Coronary artery (tissue), 2 donors: ENCODE measurements at regions not wholly inside any gene's neighbourhood (a gene's known extent, or its start where the extent isn't known, plus 50 kb on each side); places are given as distances from the start of the nearest gene placed in this dataset.

Experiments used
- DNase-seq: peaks from one replicate; pipeline ENCODE4 v3.0.0-alpha.2; 2017; ENCODE audit warnings: low spot score
- H3K27ac ChIP-seq, 2 donors: fragments of 200-600 bp; sonication (generic); one replicate each; pipeline ENCODE4 v1.5.1; 2016 to 2019
- H3K4me3 ChIP-seq: fragments of 200-600 bp; sonication (generic); 2 replicates; pipeline ENCODE4 v1.5.1; 2016; ENCODE audit warnings: mild to moderate bottlenecking, moderate library complexity
- CTCF ChIP-seq: fragments of 200-600 bp; sonication (generic); IDR thresholded peaks from one replicate; pipeline ENCODE4 v1.5.1; 2019; ENCODE audit warnings: antibody characterized with exemption

DNA sequence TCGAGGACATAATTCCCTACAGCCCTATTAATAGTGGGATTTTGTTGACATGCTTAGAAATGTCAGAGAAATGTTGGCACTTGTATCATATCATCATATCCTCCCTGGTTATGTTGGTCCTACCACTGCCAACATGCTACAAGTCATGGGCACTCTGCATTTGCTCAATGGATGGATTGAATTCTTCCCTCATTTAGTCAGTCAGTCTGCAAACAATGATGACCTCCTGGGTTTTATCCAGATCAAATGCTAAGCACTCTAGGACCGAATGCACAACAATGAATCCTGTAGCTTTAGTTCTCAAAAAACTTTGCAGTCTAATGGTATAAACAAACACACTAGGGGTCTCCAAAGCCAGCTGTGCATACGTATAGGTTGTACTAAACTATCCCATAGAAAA, 357.2 kb upstream of the DPYD start:
- no peak overlapping the region for H3K27ac ChIP-seq
- no peak for DNase-seq
- no peak for TF ChIP-seq CTCF
- no peak overlapping the region for H3K4me3 ChIP-seq

DNA sequence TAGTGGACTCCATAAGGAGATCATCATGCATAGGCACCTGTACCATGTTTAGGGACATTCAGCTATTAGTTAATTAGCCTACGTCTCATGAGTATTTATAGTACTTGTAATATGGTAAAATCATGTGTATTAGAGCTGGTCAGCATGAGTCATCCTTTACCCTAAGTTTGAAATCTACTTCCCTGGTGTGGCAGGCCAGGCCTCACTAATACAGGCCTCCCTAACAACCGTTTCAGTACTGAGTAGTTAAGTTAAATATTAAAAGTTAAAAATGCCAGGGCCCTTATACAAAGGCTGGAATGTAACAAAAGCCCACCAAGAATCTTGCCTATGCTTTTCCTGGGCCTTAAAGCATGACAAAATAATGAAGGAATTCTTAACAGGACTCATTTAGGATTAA, 356.3 kb upstream of the DPYD start:
- TF ChIP-seq CTCF = no peak
- no peak for DNase-seq
- Histone ChIP-seq H3K4me3 (no peak overlapping the region), H3K27ac (no peak overlapping the region)

DNA sequence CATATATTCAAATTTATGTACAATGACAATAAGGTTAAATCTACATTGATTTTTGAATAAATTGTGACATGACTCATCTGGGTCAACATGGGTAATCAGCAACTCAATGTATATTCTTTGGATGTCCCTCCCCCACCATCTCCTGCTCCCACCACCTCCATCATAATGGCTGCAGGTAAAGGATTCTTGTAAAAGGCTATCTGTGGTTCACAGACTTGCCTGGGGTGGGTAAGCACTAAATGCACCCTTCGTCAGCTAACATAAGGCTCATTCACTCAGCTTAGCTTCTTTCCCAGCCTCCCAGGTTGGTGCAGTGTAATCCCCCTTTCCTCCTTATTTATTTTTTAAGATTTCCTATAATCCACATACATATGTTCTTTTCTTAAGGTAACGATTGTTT, 355.7 kb upstream of the DPYD start:
- H3K4me3 ChIP-seq = no peak overlapping the region
- DNase-seq = no peak
- TF ChIP-seq CTCF = no peak
- H3K27ac ChIP-seq = no peak overlapping the region

DNA sequence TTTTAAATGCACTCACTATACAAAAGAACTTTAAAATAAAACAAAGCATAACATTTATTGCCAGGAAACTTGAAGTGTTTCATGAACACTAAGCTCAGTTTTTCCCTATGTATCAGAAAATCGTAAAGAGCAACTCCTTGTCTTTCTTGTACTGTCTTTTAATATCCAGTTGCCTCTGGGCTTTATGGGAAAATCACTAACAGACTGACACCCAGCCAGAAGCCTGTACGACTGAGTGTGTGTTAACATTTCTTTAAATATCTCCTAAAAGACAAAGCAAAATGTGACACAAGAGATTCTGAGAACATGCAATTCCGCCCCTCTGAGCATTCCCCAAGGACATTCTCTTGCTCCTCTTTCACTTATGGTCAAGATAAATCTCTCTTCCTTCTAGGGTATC, 347.5 kb upstream of the DPYD start:
- no peak for TF ChIP-seq CTCF
- no peak overlapping the region for H3K27ac ChIP-seq
- H3K4me3 ChIP-seq = no peak overlapping the region
- no peak for DNase-seq

- no peak for DNase-seq
- H3K27ac ChIP-seq = no peak overlapping the region
- no peak for TF ChIP-seq CTCF
These were observed 346.6 kb upstream of the DPYD start for GRCh38 chr1:98267423-98267822.

GRCh38 chr1:98264727-98265126, 343.9 kb upstream of the DPYD start:
- H3K27ac ChIP-seq = no peak overlapping the region
- no peak overlapping the region for H3K4me3 ChIP-seq
- DNase-seq = no peak
- no peak for TF ChIP-seq CTCF

More at GRCh38 chr1:98267423-98267822, 346.6 kb upstream of the DPYD start:
- no peak overlapping the region for H3K4me3 ChIP-seq

DNA sequence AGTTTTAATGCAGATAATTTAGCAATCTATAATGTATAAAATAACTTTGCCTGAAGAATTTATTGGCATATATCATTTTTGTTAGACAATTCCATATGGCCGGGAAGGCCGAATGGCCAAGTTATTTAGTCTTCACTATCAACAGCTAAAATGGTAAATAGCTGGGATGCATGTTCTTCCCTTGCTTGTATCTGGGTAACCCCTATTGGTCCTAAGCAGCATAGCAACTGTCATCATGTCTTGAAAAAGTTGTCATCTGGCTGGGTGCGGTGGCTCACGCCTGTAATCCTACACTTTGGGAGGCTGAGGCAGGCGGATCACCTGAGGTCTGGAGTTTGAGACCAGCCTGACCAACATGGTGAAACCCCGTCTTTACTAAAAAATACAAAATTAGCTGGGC, 340.0 kb upstream of the DPYD start:
- Histone ChIP-seq H3K4me3 (no peak overlapping the region), H3K27ac (no peak overlapping the region)
- no peak for TF ChIP-seq CTCF
- no peak for DNase-seq
